ENCODE measurements at regions not wholly inside any gene's neighbourhood (a gene's known extent, or its start where the extent isn't known, plus 50 kb on each side); places are given as distances from the start of the nearest gene placed in this dataset.

GRCh38 chr7:46916581-46916980, 665.3 kb downstream of the TNS3 start:
- TF ChIP-seq ZNF232 (CRISPR knock-in tag; IDR thresholded peaks at IDR 0.05) (no peak), ZNF512 (CRISPR knock-in tag; IDR thresholded peaks at IDR 0.05; ENCODE audit: borderline replicate concordance) (no peak), CTCF (IDR thresholded peaks at IDR 0.05) (no peak), SMAD3 (CRISPR knock-in tag; IDR thresholded peaks at IDR 0.05; ENCODE audit: borderline replicate concordance) (no peak), ZNF219 (CRISPR knock-in tag; IDR thresholded peaks at IDR 0.05; ENCODE audit: borderline replicate concordance) (no peak)
- TF ChIP-seq, protein P1, sequence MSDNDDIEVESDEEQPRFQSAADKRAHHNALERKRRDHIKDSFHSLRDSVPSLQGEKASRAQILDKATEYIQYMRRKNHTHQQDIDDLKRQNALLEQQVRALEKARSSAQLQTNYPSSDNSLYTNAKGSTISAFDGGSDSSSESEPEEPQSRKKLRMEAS (CRISPR knock-in tag; IDR thresholded peaks at IDR 0.05), result no peak
- TF ChIP-seq, protein P2, sequence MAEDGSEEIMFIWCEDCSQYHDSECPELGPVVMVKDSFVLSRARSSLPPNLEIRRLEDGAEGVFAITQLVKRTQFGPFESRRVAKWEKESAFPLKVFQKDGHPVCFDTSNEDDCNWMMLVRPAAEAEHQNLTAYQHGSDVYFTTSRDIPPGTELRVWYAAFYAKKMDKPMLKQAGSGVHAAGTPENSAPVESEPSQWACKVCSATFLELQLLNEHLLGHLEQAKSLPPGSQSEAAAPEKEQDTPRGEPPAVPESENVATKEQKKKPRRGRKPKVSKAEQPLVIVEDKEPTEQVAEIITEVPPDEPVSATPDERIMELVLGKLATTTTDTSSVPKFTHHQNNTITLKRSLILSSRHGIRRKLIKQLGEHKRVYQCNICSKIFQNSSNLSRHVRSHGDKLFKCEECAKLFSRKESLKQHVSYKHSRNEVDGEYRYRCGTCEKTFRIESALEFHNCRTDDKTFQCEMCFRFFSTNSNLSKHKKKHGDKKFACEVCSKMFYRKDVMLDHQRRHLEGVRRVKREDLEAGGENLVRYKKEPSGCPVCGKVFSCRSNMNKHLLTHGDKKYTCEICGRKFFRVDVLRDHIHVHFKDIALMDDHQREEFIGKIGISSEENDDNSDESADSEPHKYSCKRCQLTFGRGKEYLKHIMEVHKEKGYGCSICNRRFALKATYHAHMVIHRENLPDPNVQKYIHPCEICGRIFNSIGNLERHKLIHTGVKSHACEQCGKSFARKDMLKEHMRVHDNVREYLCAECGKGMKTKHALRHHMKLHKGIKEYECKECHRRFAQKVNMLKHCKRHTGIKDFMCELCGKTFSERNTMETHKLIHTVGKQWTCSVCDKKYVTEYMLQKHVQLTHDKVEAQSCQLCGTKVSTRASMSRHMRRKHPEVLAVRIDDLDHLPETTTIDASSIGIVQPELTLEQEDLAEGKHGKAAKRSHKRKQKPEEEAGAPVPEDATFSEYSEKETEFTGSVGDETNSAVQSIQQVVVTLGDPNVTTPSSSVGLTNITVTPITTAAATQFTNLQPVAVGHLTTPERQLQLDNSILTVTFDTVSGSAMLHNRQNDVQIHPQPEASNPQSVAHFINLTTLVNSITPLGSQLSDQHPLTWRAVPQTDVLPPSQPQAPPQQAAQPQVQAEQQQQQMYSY (CRISPR knock-in tag; IDR thresholded peaks at IDR 0.05), result no peak
- TF ChIP-seq, protein P3, sequence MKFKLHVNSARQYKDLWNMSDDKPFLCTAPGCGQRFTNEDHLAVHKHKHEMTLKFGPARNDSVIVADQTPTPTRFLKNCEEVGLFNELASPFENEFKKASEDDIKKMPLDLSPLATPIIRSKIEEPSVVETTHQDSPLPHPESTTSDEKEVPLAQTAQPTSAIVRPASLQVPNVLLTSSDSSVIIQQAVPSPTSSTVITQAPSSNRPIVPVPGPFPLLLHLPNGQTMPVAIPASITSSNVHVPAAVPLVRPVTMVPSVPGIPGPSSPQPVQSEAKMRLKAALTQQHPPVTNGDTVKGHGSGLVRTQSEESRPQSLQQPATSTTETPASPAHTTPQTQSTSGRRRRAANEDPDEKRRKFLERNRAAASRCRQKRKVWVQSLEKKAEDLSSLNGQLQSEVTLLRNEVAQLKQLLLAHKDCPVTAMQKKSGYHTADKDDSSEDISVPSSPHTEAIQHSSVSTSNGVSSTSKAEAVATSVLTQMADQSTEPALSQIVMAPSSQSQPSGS (CRISPR knock-in tag; IDR thresholded peaks at IDR 0.05; ENCODE audit: borderline replicate concordance, low read depth), result no peak
- TF ChIP-seq, protein P4, sequence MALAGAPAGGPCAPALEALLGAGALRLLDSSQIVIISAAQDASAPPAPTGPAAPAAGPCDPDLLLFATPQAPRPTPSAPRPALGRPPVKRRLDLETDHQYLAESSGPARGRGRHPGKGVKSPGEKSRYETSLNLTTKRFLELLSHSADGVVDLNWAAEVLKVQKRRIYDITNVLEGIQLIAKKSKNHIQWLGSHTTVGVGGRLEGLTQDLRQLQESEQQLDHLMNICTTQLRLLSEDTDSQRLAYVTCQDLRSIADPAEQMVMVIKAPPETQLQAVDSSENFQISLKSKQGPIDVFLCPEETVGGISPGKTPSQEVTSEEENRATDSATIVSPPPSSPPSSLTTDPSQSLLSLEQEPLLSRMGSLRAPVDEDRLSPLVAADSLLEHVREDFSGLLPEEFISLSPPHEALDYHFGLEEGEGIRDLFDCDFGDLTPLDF (CRISPR knock-in tag; IDR thresholded peaks at IDR 0.05), result no peak
- TF ChIP-seq, protein P5, sequence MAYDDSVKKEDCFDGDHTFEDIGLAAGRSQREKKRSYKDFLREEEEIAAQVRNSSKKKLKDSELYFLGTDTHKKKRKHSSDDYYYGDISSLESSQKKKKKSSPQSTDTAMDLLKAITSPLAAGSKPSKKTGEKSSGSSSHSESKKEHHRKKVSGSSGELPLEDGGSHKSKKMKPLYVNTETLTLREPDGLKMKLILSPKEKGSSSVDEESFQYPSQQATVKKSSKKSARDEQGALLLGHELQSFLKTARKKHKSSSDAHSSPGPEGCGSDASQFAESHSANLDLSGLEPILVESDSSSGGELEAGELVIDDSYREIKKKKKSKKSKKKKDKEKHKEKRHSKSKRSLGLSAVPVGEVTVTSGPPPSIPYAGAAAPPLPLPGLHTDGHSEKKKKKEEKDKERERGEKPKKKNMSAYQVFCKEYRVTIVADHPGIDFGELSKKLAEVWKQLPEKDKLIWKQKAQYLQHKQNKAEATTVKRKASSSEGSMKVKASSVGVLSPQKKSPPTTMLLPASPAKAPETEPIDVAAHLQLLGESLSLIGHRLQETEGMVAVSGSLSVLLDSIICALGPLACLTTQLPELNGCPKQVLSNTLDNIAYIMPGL (CRISPR knock-in tag; IDR thresholded peaks at IDR 0.05), result no peak
